ENCODE measurements at regions not wholly inside any gene's neighbourhood (a gene's known extent, or its start where the extent isn't known, plus 50 kb on each side); places are given as distances from the start of the nearest gene placed in this dataset.

GRCh38 chr7:86981127-86981526, 78.3 kb downstream of the ELAPOR2 start:
- Histone ChIP-seq H3K4me1 (peaks cover 0 to 10% (median 0%) of the 10 kb centered on the region in 9 donors), H3K4me3 (no peak overlapping the region), H3K9me3 (peaks cover 0 to 35% (median 0%) of the 10 kb centered on the region in 11 donors), H3K27ac (no peak overlapping the region), H3K36me3 (no peaks in the 10 kb centered on the region), H3K27me3 (no peaks in the 10 kb centered on the region)
- ATAC-seq (no peak), DNase-seq (no peak)
- WGBS, 2 donors, result 60 to 70% methylated on average over 2 of the region's 2 CpGs
- intact Hi-C loops (cut with DNase I), result no loop called here
- TF ChIP-seq CTCF (IDR thresholded peaks at IDR 0.05), result no peak

GRCh38 chr7:86980223-86980622, 79.2 kb downstream of the ELAPOR2 start:
- no peak for TF ChIP-seq CTCF (IDR thresholded peaks at IDR 0.05)
- H3K4me1 ChIP-seq, result peaks cover 0 to 19% (median 0%) of the 10 kb centered on the region in 9 donors
- H3K36me3 ChIP-seq, result no peaks in the 10 kb centered on the region
- H3K9me3 ChIP-seq, result peaks cover 0 to 27% (median 0%) of the 10 kb centered on the region in 11 donors
- H3K4me3 ChIP-seq, result no peak overlapping the region
- no peak for ATAC-seq
- DNase-seq, result no peak
- H3K27me3 ChIP-seq, result no peaks in the 10 kb centered on the region
- 69 to 70% methylated on average over 3 of the region's 3 CpGs for WGBS, 2 donors
- intact Hi-C loops (cut with DNase I), result no loop called here
- no peak overlapping the region for H3K27ac ChIP-seq

- WGBS, 2 donors, result 55 to 80% methylated on average over 3 of the region's 3 CpGs
- intact Hi-C loops (cut with DNase I), result no loop called here
- DNase-seq (no peak), ATAC-seq (no peak)
- Histone ChIP-seq H3K4me1 (peaks cover 0 to 19% (median 0%) of the 10 kb centered on the region in 9 donors), H3K4me3 (no peak overlapping the region), H3K9me3 (peaks cover 0 to 14% (median 0%) of the 10 kb centered on the region in 11 donors), H3K36me3 (no peaks in the 10 kb centered on the region), H3K27ac (no peak overlapping the region), H3K27me3 (no peaks in the 10 kb centered on the region)
- TF ChIP-seq CTCF (IDR thresholded peaks at IDR 0.05), result no peak
Observed at GRCh38 chr7:86978808-86979506, 80.5 kb downstream of the ELAPOR2 start.

GRCh38 chr7:86976958-86977357, 82.5 kb downstream of the ELAPOR2 start:
- intact Hi-C loops (cut with DNase I), result no loop called here
- DNase-seq, result no peak
- Histone ChIP-seq H3K27ac (no peak overlapping the region), H3K4me3 (no peak overlapping the region), H3K9me3 (no peaks in the 10 kb centered on the region), H3K4me1 (peaks cover 0 to 24% (median 0%) of the 10 kb centered on the region in 9 donors), H3K36me3 (no peaks in the 10 kb centered on the region), H3K27me3 (no peaks in the 10 kb centered on the region)
- no peak for ATAC-seq
- no peak for TF ChIP-seq CTCF (IDR thresholded peaks at IDR 0.05)
- 72 to 83% methylated on average over 3 of the region's 3 CpGs for WGBS, 2 donors

Measured in heart right ventricle (tissue), 16 donors.